ENCODE measurements at regions not wholly inside any gene's neighbourhood (a gene's known extent, or its start where the extent isn't known, plus 50 kb on each side); places are given as distances from the start of the nearest gene placed in this dataset.

DNA sequence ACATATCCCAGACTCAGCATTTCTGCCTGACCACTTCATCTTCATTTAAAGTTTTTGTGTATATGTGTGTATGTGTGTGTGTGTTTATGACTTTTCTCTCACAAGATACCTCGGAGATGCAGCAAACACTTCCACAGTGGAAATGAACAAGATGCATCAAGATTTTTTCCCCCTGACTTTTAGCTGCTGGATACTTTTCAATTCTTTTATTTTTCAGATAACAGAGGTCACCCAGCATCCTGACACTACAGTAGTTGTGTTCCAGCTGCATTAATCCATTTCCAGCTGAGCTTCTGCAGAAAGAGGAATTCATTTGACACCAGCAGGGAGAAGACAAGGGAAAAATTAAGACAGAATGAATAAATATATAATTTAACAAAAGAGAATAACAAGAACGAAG, 130.2 kb upstream of the PSMD7 start:
- TF ChIP-seq CTCF (IDR thresholded peaks at IDR 0.05; ENCODE audit: unreplicated experiment), result no peak
- DNase-seq (ENCODE audit: low spot score, unreplicated experiment), result no peak
- no peaks in the 10 kb centered on the region for H3K36me3 Mint-ChIP-seq (ENCODE audit: insufficient read depth)
- H3K4me3 Mint-ChIP-seq (ENCODE audit: low read depth), result no peak overlapping the region
- peaks cover 3% of the 10 kb centered on the region for H3K9me3 Mint-ChIP-seq (ENCODE audit: low read depth)
- no peak overlapping the region for H3K27ac Mint-ChIP-seq
- H3K27me3 Mint-ChIP-seq, result no peaks in the 10 kb centered on the region
- peaks cover 3% of the 10 kb centered on the region for H3K4me1 Mint-ChIP-seq (ENCODE audit: low read depth)

- H3K9me3 Mint-ChIP-seq (ENCODE audit: low read depth), result peaks cover 8% of the 10 kb centered on the region
- no peak overlapping the region for H3K4me3 Mint-ChIP-seq (ENCODE audit: low read depth)
- DNase-seq (ENCODE audit: low spot score, unreplicated experiment), result no peak
- no peaks in the 10 kb centered on the region for H3K27me3 Mint-ChIP-seq
- H3K27ac Mint-ChIP-seq, result no peak overlapping the region
- TF ChIP-seq CTCF (IDR thresholded peaks at IDR 0.05; ENCODE audit: unreplicated experiment), result no peak
- no peaks in the 10 kb centered on the region for H3K36me3 Mint-ChIP-seq (ENCODE audit: insufficient read depth)
- H3K4me1 Mint-ChIP-seq (ENCODE audit: low read depth), result peaks cover 3% of the 10 kb centered on the region
These were observed 131.0 kb upstream of the PSMD7 start for GRCh38 chr16:74165566-74166080.

GRCh38 chr16:74160759-74161158, 135.9 kb upstream of the PSMD7 start:
- no peak overlapping the region for H3K4me3 Mint-ChIP-seq (ENCODE audit: low read depth)
- peaks cover 10% of the 10 kb centered on the region for H3K9me3 Mint-ChIP-seq (ENCODE audit: low read depth)
- DNase-seq (ENCODE audit: low spot score, unreplicated experiment), result no peak
- no peaks in the 10 kb centered on the region for H3K36me3 Mint-ChIP-seq (ENCODE audit: insufficient read depth)
- no peak overlapping the region for H3K27ac Mint-ChIP-seq
- H3K27me3 Mint-ChIP-seq, result no peaks in the 10 kb centered on the region
- TF ChIP-seq CTCF (IDR thresholded peaks at IDR 0.05; ENCODE audit: unreplicated experiment), result no peak
- no peaks in the 10 kb centered on the region for H3K4me1 Mint-ChIP-seq (ENCODE audit: low read depth)

- Mint-ChIP-seq H3K27ac (no peak overlapping the region), H3K4me3 (ENCODE audit: low read depth) (no peak overlapping the region), H3K27me3 (no peaks in the 10 kb centered on the region), H3K9me3 (ENCODE audit: low read depth) (peaks cover 14% of the 10 kb centered on the region), H3K4me1 (ENCODE audit: low read depth) (no peaks in the 10 kb centered on the region), H3K36me3 (ENCODE audit: insufficient read depth) (no peaks in the 10 kb centered on the region)
- DNase-seq (ENCODE audit: low spot score, unreplicated experiment), result no peak
- no peak for TF ChIP-seq CTCF (IDR thresholded peaks at IDR 0.05; ENCODE audit: unreplicated experiment)
These were observed 142.8 kb upstream of the PSMD7 start for GRCh38 chr16:74153773-74154172.

GRCh38 chr16:74146643-74147042, 150.0 kb upstream of the PSMD7 start:
- Mint-ChIP-seq H3K27ac (no peak overlapping the region), H3K4me3 (ENCODE audit: low read depth) (no peak overlapping the region), H3K9me3 (ENCODE audit: low read depth) (peaks cover 7% of the 10 kb centered on the region)

More at GRCh38 chr16:74146643-74147042, 150.0 kb upstream of the PSMD7 start:
- peaks cover 2% of the 10 kb centered on the region for H3K27me3 Mint-ChIP-seq
- TF ChIP-seq CTCF (IDR thresholded peaks at IDR 0.05; ENCODE audit: unreplicated experiment), result no peak
- DNase-seq (ENCODE audit: low spot score, unreplicated experiment), result no peak
- no peaks in the 10 kb centered on the region for H3K36me3 Mint-ChIP-seq (ENCODE audit: insufficient read depth)
- H3K4me1 Mint-ChIP-seq (ENCODE audit: low read depth), result no peaks in the 10 kb centered on the region
